H9 (cell line): ENCODE measurements at regions not wholly inside any gene's neighbourhood (a gene's known extent, or its start where the extent isn't known, plus 50 kb on each side); places are given as distances from the start of the nearest gene placed in this dataset.

Experiments
- DNase-seq: peaks from one replicate; pipeline ENCODE4 v3.0.0-alpha.2; 2017
- H2AFZ ChIP-seq: one replicate; pipeline ENCODE4 v1.6.1; 2013; ENCODE audit warnings: mild to moderate bottlenecking, low read length, control low read depth, moderate library complexity
- H2AK5ac ChIP-seq: 2 replicates; pipeline ENCODE4 v1.6.1; 2013; ENCODE audit warnings: low read length, control low read depth, mixed read lengths; ENCODE audit not compliant: insufficient read length
- H2BK120ac ChIP-seq: one replicate; pipeline ENCODE4 v1.6.1; 2013; ENCODE audit warnings: low read depth, mild to moderate bottlenecking, low read length, control low read depth, inconsistent platforms; ENCODE audit not compliant: poor library complexity, severe bottlenecking
- H2BK12ac ChIP-seq: 2 replicates; pipeline ENCODE4 v1.6.1; 2013; ENCODE audit warnings: low read length, control low read depth, mixed read lengths, low read depth; ENCODE audit not compliant: insufficient read length
- H2BK15ac ChIP-seq: 2 replicates; pipeline ENCODE4 v1.6.1; 2013; ENCODE audit warnings: low read depth, low read length, control low read depth
- H2BK20ac ChIP-seq: one replicate; pipeline ENCODE4 v1.6.1; 2013; ENCODE audit warnings: low read depth, mild to moderate bottlenecking, low read length, control low read depth, inconsistent platforms; ENCODE audit not compliant: poor library complexity, severe bottlenecking
- H2BK5ac ChIP-seq: 2 replicates; pipeline ENCODE4 v1.6.1; 2013; ENCODE audit warnings: low read length, control low read depth, mixed read lengths; ENCODE audit not compliant: insufficient read length
- H3K14ac ChIP-seq: 2 replicates; pipeline ENCODE4 v1.6.1; 2013; ENCODE audit warnings: low read length, control low read depth; ENCODE audit not compliant: insufficient read depth
- H3K18ac ChIP-seq: 2 replicates; pipeline ENCODE4 v1.6.1; 2013; ENCODE audit warnings: low read depth, mild to moderate bottlenecking, mixed read lengths, low read length, control low read depth; ENCODE audit not compliant: insufficient read length
- H3K23ac ChIP-seq: 2 replicates; pipeline ENCODE4 v1.6.1; 2013; ENCODE audit warnings: low read length, control low read depth, mixed read lengths, low read depth; ENCODE audit not compliant: insufficient read length
- H3K23me2 ChIP-seq: 2 replicates; pipeline ENCODE4 v1.6.1; 2013; ENCODE audit warnings: low read depth, mild to moderate bottlenecking, mixed read lengths, low read length, control low read depth; ENCODE audit not compliant: insufficient read length, poor library complexity, severe bottlenecking
- H3K27ac ChIP-seq: 2 replicates; pipeline ENCODE4 v1.5.1; 2013; ENCODE audit warnings: low read length, control low read depth, mixed read lengths, low read depth; ENCODE audit not compliant: insufficient read length
- H3K27me3 ChIP-seq: 2 replicates; pipeline ENCODE4 v1.6.1; 2013; ENCODE audit warnings: low read length, control low read depth, inconsistent platforms; ENCODE audit not compliant: insufficient read depth
- H3K4ac ChIP-seq: 2 replicates; pipeline ENCODE4 v1.6.1; 2013; ENCODE audit warnings: low read depth, mild to moderate bottlenecking, control low read depth, inconsistent platforms, low read length, moderate library complexity
- H3K4me1 ChIP-seq: 2 replicates; pipeline ENCODE4 v1.6.1; 2013; ENCODE audit warnings: low read length, control low read depth, inconsistent platforms; ENCODE audit not compliant: insufficient read depth
- H3K4me2 ChIP-seq: 2 replicates; pipeline ENCODE4 v1.6.1; 2013; ENCODE audit warnings: low read length, control low read depth, mixed read lengths; ENCODE audit not compliant: insufficient read length, insufficient read depth
- H3K56ac ChIP-seq: 2 replicates; pipeline ENCODE4 v1.6.1; 2013; ENCODE audit warnings: low read depth, mild to moderate bottlenecking, mixed read lengths, low read length, control low read depth; ENCODE audit not compliant: insufficient read length
- H3K79me1 ChIP-seq: 2 replicates; pipeline ENCODE4 v1.6.1; 2013; ENCODE audit warnings: low read depth, mild to moderate bottlenecking, moderate library complexity, low read length, control low read depth, inconsistent platforms; ENCODE audit not compliant: insufficient read depth, poor library complexity, severe bottlenecking
- H3K79me2 ChIP-seq: 2 replicates; pipeline ENCODE4 v1.6.1; 2013; ENCODE audit warnings: low read length, control low read depth, inconsistent platforms; ENCODE audit not compliant: insufficient read depth
- H3K9ac ChIP-seq: 2 replicates; pipeline ENCODE4 v1.6.1; 2013; ENCODE audit warnings: low read length, control low read depth, mixed read lengths; ENCODE audit not compliant: insufficient read length; ENCODE audit errors: extremely low read depth
- H3K9me3 ChIP-seq: one replicate; pipeline ENCODE4 v1.6.1; 2013; ENCODE audit warnings: low read depth, low read length, inconsistent platforms; ENCODE audit not compliant: control insufficient read depth
- H3T11ph ChIP-seq: one replicate; pipeline ENCODE4 v1.6.1; 2013; ENCODE audit warnings: mild to moderate bottlenecking, low read length, control low read depth, inconsistent platforms
- H4K20me1 ChIP-seq: one replicate; pipeline ENCODE4 v1.6.1; 2013; ENCODE audit not compliant: control insufficient read depth, insufficient read length, insufficient read depth
- H4K5ac ChIP-seq: 2 replicates; pipeline ENCODE4 v1.6.1; 2013; ENCODE audit warnings: low read depth, mild to moderate bottlenecking, mixed read lengths, low read length, control low read depth; ENCODE audit not compliant: insufficient read length
- H4K8ac ChIP-seq: replicated peaks from 2 replicates; pipeline ENCODE4 v1.6.1; 2013; ENCODE audit warnings: low read length, control low read depth, mixed read lengths, low read depth; ENCODE audit not compliant: insufficient read length
- H4K91ac ChIP-seq: 2 replicates; pipeline ENCODE4 v1.6.1; 2013; ENCODE audit warnings: low read depth, mild to moderate bottlenecking, moderate library complexity, mixed read lengths, low read length, control low read depth; ENCODE audit not compliant: insufficient read length
- H3K27ac Mint-ChIP-seq, 3 experiments: 2 replicates in 2 of 3; 3 replicates in 1 of 3; pipeline ENCODE4 v1.8.0; 2020 to 2021; ENCODE audit warnings: mixed read lengths in 3 of 3, mild to moderate bottlenecking in 1 of 3, moderate library complexity in 1 of 3
- H3K27me3 Mint-ChIP-seq: 2 replicates; pipeline ENCODE4 v1.8.0; 2021; ENCODE audit warnings: low read depth, mild to moderate bottlenecking, moderate library complexity, mixed read lengths
- H3K36me3 Mint-ChIP-seq, 3 experiments: 2 replicates in 2 of 3; 3 replicates in 1 of 3; pipeline ENCODE4 v1.8.0; 2020 to 2021; ENCODE audit warnings: low read depth in 3 of 3, mixed read lengths in 3 of 3; ENCODE audit not compliant: insufficient read depth in 1 of 3
- H3K4me1 Mint-ChIP-seq, 2 experiments: 2 replicates each; pipeline ENCODE4 v1.8.0; 2020; ENCODE audit warnings: mixed read lengths in 2 of 2
- H3K4me3 Mint-ChIP-seq, 2 experiments: 2 replicates in 1 of 2; 3 replicates in 1 of 2; pipeline ENCODE4 v1.8.0; 2020 to 2021; ENCODE audit warnings: mild to moderate bottlenecking in 2 of 2, mixed read lengths in 2 of 2, moderate library complexity in 1 of 2
- H3K9me3 Mint-ChIP-seq, 2 experiments: 2 replicates in 1 of 2; 3 replicates in 1 of 2; pipeline ENCODE4 v1.8.0; 2020; ENCODE audit warnings: mild to moderate bottlenecking in 2 of 2, mixed read lengths in 2 of 2, moderate library complexity in 1 of 2
- CTCF ChIP-seq: fragments of 200-600 bp; sonication (generic); conservative IDR thresholded peaks from 3 replicates; pipeline ENCODE4 v1.8.0; 2021; ENCODE audit warnings: antibody characterized with exemption, mild to moderate bottlenecking

- H4K20me1 ChIP-seq, result no peaks in the 10 kb centered on the region
- no peak for DNase-seq
- Mint-ChIP-seq H3K4me1 (no peaks in the 10 kb centered on the region), H3K27ac (no peak overlapping the region), H3K4me3 (no peak overlapping the region), H3K36me3 (no peaks in the 10 kb centered on the region), H3K27me3 (no peaks in the 10 kb centered on the region), H3K9me3 (no peaks in the 10 kb centered on the region; a peak in 1 of 5 replicates)
- no peaks in the 10 kb centered on the region for H3K23me2 ChIP-seq
- no peaks in the 10 kb centered on the region for H3K79me1 ChIP-seq
- H2BK12ac ChIP-seq, result no peak overlapping the region
- H2AFZ ChIP-seq, result no peak overlapping the region
- H3K4ac ChIP-seq, result no peak overlapping the region
- H3K23ac ChIP-seq, result no peak overlapping the region
- no peak overlapping the region for H4K91ac ChIP-seq
- H3K9me3 ChIP-seq, result no peaks in the 10 kb centered on the region
- no peak overlapping the region for H3K14ac ChIP-seq
- no peaks in the 10 kb centered on the region for H3K27me3 ChIP-seq
- H3K56ac ChIP-seq, result no peak overlapping the region
- no peak overlapping the region for H3K4me2 ChIP-seq
- H4K5ac ChIP-seq, result no peak overlapping the region
- H3K4me1 ChIP-seq, result no peaks in the 10 kb centered on the region
- H2BK15ac ChIP-seq, result no peak overlapping the region
- no peak overlapping the region for H3K27ac ChIP-seq
- H3K79me2 ChIP-seq, result no peaks in the 10 kb centered on the region
- H2AK5ac ChIP-seq, result no peak overlapping the region
- TF ChIP-seq CTCF, result no peak
- no peak overlapping the region for H3K18ac ChIP-seq
- no peak overlapping the region for H4K8ac ChIP-seq
- no peak overlapping the region for H2BK120ac ChIP-seq
- H3K9ac ChIP-seq, result no peak overlapping the region
- H2BK20ac ChIP-seq, result no peak overlapping the region
- H3T11ph ChIP-seq, result no peak overlapping the region
- H2BK5ac ChIP-seq, result no peak overlapping the region
These were observed 772.2 kb downstream of the SUCLG1 start for GRCh38 chr2:83686863-83687262.
